DND-41 (cell line): ENCODE measurements at regions not wholly inside any gene's neighbourhood (a gene's known extent, or its start where the extent isn't known, plus 50 kb on each side); places are given as distances from the start of the nearest gene placed in this dataset.

Experiments used
- EZH2 ChIP-seq: IDR thresholded peaks from 3 replicates; pipeline ENCODE4 v1.6.1; 2012; ENCODE audit warnings: borderline replicate concordance, low read depth, mild to moderate bottlenecking, moderate library complexity, low read length, inconsistent platforms; ENCODE audit not compliant: severe bottlenecking
- TF ChIP-seq, protein P1 (sequence below): IDR thresholded peaks from 2 replicates; pipeline ENCODE4 v1.5.1; 2012; ENCODE audit warnings: borderline replicate concordance, low read length, moderate library complexity, mild to moderate bottlenecking; ENCODE audit not compliant: poor library complexity, severe bottlenecking; ENCODE audit errors: extremely low read depth

DNA sequence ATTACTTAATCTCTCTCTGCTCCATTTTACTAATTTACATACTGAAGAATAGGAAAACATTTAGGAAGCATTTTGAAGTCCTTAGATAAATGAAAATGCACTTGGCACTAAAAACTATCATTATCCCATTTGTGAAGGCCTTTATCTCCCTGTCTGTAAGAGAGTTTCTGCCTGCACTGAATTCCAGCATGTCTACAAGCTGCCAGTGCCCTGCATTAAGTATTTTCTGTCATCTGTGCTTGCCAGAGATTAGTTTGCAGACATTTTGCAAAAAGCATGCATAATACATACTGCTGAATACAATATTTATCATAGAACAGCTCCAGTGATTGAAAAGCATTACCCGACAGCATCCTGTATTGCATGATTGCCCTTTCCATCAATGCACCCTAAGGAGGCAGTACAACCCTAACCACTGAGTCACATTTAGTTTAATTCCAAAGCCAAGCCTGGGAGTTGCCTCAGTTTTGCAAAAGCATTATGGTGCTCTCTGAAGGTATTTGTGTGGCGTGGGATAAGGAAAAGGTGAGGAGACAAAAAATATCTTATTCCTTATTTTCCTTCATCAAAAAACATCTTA, 280.2 kb upstream of the TOM1L1 start:
- no peak for TF ChIP-seq EZH2
- TF ChIP-seq, protein P1, sequence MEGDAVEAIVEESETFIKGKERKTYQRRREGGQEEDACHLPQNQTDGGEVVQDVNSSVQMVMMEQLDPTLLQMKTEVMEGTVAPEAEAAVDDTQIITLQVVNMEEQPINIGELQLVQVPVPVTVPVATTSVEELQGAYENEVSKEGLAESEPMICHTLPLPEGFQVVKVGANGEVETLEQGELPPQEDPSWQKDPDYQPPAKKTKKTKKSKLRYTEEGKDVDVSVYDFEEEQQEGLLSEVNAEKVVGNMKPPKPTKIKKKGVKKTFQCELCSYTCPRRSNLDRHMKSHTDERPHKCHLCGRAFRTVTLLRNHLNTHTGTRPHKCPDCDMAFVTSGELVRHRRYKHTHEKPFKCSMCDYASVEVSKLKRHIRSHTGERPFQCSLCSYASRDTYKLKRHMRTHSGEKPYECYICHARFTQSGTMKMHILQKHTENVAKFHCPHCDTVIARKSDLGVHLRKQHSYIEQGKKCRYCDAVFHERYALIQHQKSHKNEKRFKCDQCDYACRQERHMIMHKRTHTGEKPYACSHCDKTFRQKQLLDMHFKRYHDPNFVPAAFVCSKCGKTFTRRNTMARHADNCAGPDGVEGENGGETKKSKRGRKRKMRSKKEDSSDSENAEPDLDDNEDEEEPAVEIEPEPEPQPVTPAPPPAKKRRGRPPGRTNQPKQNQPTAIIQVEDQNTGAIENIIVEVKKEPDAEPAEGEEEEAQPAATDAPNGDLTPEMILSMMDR, result no peak
